Natural killer cell treated with Interleukin-12 subunit alpha and Interleukin-12 subunit beta and Interleukin-15 and Interleukin-18, amount 100 ng/mL, for 72 hours (primary cell): ENCODE measurements at regions not wholly inside any gene's neighbourhood (a gene's known extent, or its start where the extent isn't known, plus 50 kb on each side); places are given as distances from the start of the nearest gene placed in this dataset.

Experiments
- ATAC-seq, 2 donors: fragments of 150-1000 bp; cut with Tn5 transposase in 1 of 2; sonication (Bioruptor Pico), chemical (Tn5 transposase) in 1 of 2; 2 replicates each; pipeline ENCODE4 v1.10.0; 2021
- DNase-seq: peaks from one replicate; pipeline ENCODE4 v3.0.0; 2022; ENCODE audit warnings: low spot score
- H3K27ac Mint-ChIP-seq, 2 donors: 1 replicate in 1 of 2; 2 replicates in 1 of 2; pipeline ENCODE4 v1.8.0; 2022; ENCODE audit warnings: mixed read lengths in 2 of 2, mild to moderate bottlenecking in 1 of 2, moderate library complexity in 1 of 2
- H3K27me3 Mint-ChIP-seq, 2 donors: 1 replicate in 1 of 2; 2 replicates in 1 of 2; pipeline ENCODE4 v1.8.0; 2022; ENCODE audit warnings: mixed read lengths in 2 of 2
- H3K36me3 Mint-ChIP-seq: one replicate; pipeline ENCODE4 v1.8.0; 2022; ENCODE audit warnings: mixed read lengths
- H3K4me1 Mint-ChIP-seq, 2 donors: 1 replicate in 1 of 2; 2 replicates in 1 of 2; pipeline ENCODE4 v1.8.0; 2022; ENCODE audit warnings: low read depth in 2 of 2, mixed read lengths in 2 of 2, mild to moderate bottlenecking in 1 of 2
- H3K4me3 Mint-ChIP-seq: one replicate; pipeline ENCODE4 v1.8.0; 2022; ENCODE audit warnings: mixed read lengths
- H3K9me3 Mint-ChIP-seq: 2 replicates; pipeline ENCODE4 v1.8.0; 2022; ENCODE audit warnings: mixed read lengths

DNA sequence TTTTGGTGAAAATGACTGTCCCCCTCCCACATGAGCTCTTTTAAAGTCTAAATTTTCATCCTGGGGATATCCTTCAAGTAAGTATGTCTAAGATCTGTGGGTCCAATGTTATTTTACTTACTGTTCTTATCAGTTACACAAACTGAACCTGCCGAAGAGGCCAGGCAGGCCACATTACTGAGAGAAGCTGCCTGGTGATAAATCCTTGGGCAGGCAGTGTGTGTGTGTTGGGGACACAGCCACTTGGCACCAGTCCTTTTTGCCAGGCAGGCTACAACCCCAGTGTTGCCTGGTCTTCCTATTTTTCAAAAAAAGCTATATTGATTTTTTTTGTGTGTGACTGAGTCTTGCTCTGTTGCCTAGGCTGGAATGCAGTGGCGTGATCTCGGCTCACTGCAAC, 50.6 kb upstream of the RASA2 start:
- H3K27me3 Mint-ChIP-seq: no peaks in the 10 kb centered on the region
- DNase-seq (no peak), ATAC-seq (no peak)
- H3K36me3 Mint-ChIP-seq: no peaks in the 10 kb centered on the region
- peak overlapping the region in 1 of 2 donors; percentile 67 for H3K27ac Mint-ChIP-seq
- H3K4me1 Mint-ChIP-seq: peaks cover 5 to 19% of the 10 kb centered on the region in 2 donors
- H3K4me3 Mint-ChIP-seq: no peak overlapping the region
- no peaks in the 10 kb centered on the region for H3K9me3 Mint-ChIP-seq
